ENCODE measurements at regions not wholly inside any gene's neighbourhood (a gene's known extent, or its start where the extent isn't known, plus 50 kb on each side); places are given as distances from the start of the nearest gene placed in this dataset.

DNA sequence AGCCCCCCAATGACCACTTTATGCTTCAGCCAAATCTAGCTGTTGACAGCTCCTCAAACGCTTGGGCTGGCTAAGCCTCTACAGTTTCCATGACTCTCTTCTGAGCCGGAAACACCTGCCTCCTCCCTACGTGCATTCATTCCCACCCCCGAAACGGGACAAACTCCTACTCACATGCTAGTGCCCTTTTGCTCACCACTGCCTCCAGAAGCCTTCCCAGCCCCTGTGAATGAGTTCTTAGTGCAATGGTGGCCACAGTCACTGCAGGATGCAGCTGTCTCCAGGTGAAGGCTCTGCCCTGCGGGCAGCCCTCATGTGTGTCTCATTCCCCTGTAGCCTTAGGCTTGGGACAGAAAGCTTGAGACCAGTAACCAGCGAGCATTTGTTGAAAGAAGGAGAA, 68.8 kb upstream of the DAB2IP start:
- TF ChIP-seq, protein P1, sequence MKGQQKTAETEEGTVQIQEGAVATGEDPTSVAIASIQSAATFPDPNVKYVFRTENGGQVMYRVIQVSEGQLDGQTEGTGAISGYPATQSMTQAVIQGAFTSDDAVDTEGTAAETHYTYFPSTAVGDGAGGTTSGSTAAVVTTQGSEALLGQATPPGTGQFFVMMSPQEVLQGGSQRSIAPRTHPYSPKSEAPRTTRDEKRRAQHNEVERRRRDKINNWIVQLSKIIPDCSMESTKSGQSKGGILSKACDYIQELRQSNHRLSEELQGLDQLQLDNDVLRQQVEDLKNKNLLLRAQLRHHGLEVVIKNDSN (IDR thresholded peaks at IDR 0.05) = no peak
- no peak for TF ChIP-seq RAD21 (IDR thresholded peaks at IDR 0.05; ENCODE audit: low read depth)
- TF ChIP-seq, protein P2, sequence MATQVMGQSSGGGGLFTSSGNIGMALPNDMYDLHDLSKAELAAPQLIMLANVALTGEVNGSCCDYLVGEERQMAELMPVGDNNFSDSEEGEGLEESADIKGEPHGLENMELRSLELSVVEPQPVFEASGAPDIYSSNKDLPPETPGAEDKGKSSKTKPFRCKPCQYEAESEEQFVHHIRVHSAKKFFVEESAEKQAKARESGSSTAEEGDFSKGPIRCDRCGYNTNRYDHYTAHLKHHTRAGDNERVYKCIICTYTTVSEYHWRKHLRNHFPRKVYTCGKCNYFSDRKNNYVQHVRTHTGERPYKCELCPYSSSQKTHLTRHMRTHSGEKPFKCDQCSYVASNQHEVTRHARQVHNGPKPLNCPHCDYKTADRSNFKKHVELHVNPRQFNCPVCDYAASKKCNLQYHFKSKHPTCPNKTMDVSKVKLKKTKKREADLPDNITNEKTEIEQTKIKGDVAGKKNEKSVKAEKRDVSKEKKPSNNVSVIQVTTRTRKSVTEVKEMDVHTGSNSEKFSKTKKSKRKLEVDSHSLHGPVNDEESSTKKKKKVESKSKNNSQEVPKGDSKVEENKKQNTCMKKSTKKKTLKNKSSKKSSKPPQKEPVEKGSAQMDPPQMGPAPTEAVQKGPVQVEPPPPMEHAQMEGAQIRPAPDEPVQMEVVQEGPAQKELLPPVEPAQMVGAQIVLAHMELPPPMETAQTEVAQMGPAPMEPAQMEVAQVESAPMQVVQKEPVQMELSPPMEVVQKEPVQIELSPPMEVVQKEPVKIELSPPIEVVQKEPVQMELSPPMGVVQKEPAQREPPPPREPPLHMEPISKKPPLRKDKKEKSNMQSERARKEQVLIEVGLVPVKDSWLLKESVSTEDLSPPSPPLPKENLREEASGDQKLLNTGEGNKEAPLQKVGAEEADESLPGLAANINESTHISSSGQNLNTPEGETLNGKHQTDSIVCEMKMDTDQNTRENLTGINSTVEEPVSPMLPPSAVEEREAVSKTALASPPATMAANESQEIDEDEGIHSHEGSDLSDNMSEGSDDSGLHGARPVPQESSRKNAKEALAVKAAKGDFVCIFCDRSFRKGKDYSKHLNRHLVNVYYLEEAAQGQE (IDR thresholded peaks at IDR 0.05; ENCODE audit: low read depth) = no peak

DNA sequence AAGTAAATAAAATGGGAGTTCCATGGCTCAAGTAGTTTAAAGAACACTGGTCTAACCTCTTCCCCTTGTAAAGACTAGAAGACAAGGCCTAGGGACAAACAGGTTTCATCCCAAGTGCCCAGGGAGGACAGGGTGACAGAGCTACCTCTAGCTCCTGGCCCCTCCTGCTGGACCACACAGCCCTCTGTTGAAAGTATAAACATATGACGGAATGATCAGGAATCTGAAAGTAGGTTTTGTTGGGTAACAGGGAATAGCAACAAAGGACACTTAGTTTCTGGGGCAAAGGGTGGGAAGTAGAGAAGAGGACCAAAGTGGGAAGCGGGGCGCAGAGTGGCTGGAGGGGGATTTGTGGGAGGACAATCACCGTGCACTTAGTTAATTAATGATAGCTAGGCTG, 67.0 kb upstream of the DAB2IP start:
- TF ChIP-seq ZBTB7A (IDR thresholded peaks at IDR 0.05; ENCODE audit: low read depth) (no peak), NFIC (IDR thresholded peaks at IDR 0.05) (no peak), CEBPB (IDR thresholded peaks at IDR 0.05) (no peak), TAF1 (IDR thresholded peaks at IDR 0.05; ENCODE audit: low read depth) (no peak), CREB1 (IDR thresholded peaks at IDR 0.05; ENCODE audit: low read depth) (no peak), TEAD4 (IDR thresholded peaks at IDR 0.05) (no peak)
- TF ChIP-seq, protein P3, sequence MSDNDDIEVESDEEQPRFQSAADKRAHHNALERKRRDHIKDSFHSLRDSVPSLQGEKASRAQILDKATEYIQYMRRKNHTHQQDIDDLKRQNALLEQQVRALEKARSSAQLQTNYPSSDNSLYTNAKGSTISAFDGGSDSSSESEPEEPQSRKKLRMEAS (IDR thresholded peaks at IDR 0.05) = no peak
- TF ChIP-seq, protein P1 (IDR thresholded peaks at IDR 0.05) = no peak

DNA sequence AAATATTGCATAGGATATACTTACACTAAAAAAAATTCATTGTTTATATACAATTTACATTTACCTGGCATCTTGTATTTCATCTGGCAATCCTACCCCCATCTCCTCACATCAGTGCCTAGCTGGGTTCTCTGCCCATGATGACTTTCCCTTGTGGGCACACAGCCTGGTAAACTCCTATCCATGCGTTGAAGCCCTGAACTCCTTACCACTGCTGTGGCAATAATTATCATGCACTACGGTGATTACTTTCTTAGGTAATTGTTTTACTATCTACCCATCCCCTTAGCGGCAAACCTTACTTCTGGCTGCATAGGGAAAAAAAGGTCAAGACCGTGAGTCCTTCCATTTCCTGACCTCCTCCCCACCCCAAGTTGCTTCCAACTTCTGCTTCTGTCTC, 63.6 kb upstream of the DAB2IP start:
- no peak for TF ChIP-seq EP300 (IDR thresholded peaks at IDR 0.05; ENCODE audit: borderline replicate concordance)
- TF ChIP-seq FOXM1 (IDR thresholded peaks at IDR 0.05; ENCODE audit: borderline replicate concordance, low read depth) = no peak

DNA sequence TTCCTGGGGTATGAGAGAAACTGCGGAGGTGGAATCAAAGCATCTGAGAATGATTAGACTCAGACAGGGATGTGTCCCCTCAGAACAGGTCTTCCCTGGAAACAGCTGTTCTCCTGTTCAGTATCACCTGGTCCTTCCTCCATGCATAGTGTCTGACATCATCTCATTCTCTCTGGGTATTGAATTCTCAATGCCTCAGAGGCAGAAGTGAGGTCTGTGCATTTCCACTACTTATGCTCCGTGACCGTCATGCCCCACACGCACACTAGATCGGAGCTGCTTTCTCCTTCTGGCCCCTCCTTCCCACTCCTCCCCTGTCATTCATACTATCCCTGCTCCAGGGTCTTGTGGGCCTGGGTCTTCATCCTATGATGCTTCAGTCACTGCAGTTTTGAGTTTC, 61.4 kb upstream of the DAB2IP start:
- TF ChIP-seq, protein P3 (IDR thresholded peaks at IDR 0.05) = no peak
- TF ChIP-seq TCF12 (IDR thresholded peaks at IDR 0.05; ENCODE audit: low read depth) (no peak), TAF1 (IDR thresholded peaks at IDR 0.05; ENCODE audit: low read depth) (no peak), TEAD4 (IDR thresholded peaks at IDR 0.05) (no peak), EGR1 (IDR thresholded peaks at IDR 0.05) (no peak), CEBPB (IDR thresholded peaks at IDR 0.05) (no peak), RAD21 (IDR thresholded peaks at IDR 0.05; ENCODE audit: low read depth) (no peak), YY1 (IDR thresholded peaks at IDR 0.05; ENCODE audit: low read depth) (no peak), NFIC (IDR thresholded peaks at IDR 0.05) (no peak), CREB1 (IDR thresholded peaks at IDR 0.05; ENCODE audit: low read depth) (no peak)
- TF ChIP-seq, protein P2 (IDR thresholded peaks at IDR 0.05; ENCODE audit: low read depth) = no peak
- TF ChIP-seq, protein P1 (IDR thresholded peaks at IDR 0.05) = no peak

DNA sequence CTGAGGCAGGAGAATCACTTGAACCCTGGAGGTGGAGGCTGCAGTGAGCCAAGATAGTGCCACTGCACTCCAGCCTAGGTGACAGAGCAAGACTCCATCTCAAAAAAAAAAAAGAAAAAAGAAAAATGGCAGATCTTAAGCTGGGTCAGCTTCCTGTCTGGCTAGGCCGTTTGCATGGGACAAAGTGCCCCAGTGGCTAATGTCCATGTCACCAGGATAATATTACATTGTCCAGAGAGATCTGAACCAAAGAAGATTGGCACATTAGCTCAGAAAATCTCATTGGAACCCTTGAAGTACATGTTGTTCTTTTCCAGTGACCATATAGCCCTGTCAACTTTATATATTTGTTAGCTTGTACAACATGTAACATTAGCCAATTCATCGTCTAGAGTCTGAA, 59.2 kb upstream of the DAB2IP start:
- TF ChIP-seq, protein P1 (IDR thresholded peaks at IDR 0.05) = no peak
- no peak for TF ChIP-seq NFIC (IDR thresholded peaks at IDR 0.05)
- TF ChIP-seq, protein P3 (IDR thresholded peaks at IDR 0.05) = no peak
- no peak for TF ChIP-seq TAF1 (IDR thresholded peaks at IDR 0.05; ENCODE audit: low read depth)
- TF ChIP-seq, protein P2 (IDR thresholded peaks at IDR 0.05; ENCODE audit: low read depth) = no peak
- no peak for TF ChIP-seq RAD21 (IDR thresholded peaks at IDR 0.05; ENCODE audit: low read depth)
- TF ChIP-seq ZBTB7A (IDR thresholded peaks at IDR 0.05; ENCODE audit: low read depth) = no peak
- TF ChIP-seq CEBPB (IDR thresholded peaks at IDR 0.05) = no peak
- no peak for TF ChIP-seq EP300 (IDR thresholded peaks at IDR 0.05; ENCODE audit: borderline replicate concordance)
- no peak for TF ChIP-seq EGR1 (IDR thresholded peaks at IDR 0.05)
